ENCODE measurements at regions not wholly inside any gene's neighbourhood (a gene's known extent, or its start where the extent isn't known, plus 50 kb on each side); places are given as distances from the start of the nearest gene placed in this dataset.

DNA sequence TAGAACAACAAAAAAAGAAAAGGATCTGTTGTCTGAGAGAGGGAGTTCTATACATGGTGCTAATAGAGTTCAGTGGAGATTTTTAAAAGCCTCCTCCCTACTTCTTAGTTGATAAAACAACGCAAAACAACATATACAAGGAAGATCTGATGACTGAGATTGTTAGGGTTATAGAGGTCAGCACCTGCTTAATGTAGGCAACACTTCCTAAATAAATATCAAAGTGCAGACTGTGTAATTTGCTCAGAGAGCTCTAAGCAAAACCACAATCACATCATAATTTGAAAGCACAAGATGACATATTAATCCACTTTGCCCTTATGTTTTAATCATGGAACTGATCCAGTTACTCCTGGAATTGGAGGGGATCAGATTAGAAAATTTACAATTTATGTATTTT, 474.5 kb downstream of the PRR16 start:
- TF ChIP-seq, protein P1, sequence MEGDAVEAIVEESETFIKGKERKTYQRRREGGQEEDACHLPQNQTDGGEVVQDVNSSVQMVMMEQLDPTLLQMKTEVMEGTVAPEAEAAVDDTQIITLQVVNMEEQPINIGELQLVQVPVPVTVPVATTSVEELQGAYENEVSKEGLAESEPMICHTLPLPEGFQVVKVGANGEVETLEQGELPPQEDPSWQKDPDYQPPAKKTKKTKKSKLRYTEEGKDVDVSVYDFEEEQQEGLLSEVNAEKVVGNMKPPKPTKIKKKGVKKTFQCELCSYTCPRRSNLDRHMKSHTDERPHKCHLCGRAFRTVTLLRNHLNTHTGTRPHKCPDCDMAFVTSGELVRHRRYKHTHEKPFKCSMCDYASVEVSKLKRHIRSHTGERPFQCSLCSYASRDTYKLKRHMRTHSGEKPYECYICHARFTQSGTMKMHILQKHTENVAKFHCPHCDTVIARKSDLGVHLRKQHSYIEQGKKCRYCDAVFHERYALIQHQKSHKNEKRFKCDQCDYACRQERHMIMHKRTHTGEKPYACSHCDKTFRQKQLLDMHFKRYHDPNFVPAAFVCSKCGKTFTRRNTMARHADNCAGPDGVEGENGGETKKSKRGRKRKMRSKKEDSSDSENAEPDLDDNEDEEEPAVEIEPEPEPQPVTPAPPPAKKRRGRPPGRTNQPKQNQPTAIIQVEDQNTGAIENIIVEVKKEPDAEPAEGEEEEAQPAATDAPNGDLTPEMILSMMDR (IDR thresholded peaks at IDR 0.05), result no peak
- no peak for TF ChIP-seq POLR2A (IDR thresholded peaks at IDR 0.05)

Data from thyroid gland (tissue), 4 donors.